ACC112 (cell line): ENCODE measurements at regions not wholly inside any gene's neighbourhood (a gene's known extent, or its start where the extent isn't known, plus 50 kb on each side); places are given as distances from the start of the nearest gene placed in this dataset.
"Not testable (repeated sequence)": the region's sequence is repeated elsewhere in the genome, so short reads cannot be mapped to it uniquely, and the experiment has no call there.

Experiments
- H2AFZ ChIP-seq: fragments of 200-600 bp; sonication (generic); one replicate; pipeline ENCODE4 v1.6.0; 2017; ENCODE audit warnings: antibody characterized with exemption, low read length; ENCODE audit not compliant: unreplicated experiment
- H3K27ac ChIP-seq: fragments of 200-600 bp; sonication (generic); 2 replicates; pipeline ENCODE4 v1.5.1; 2014; ENCODE audit warnings: low read depth, mild to moderate bottlenecking, antibody characterized with exemption, low read length, moderate library complexity
- H3K27me3 ChIP-seq: fragments of 200-600 bp; sonication (generic); 2 replicates; pipeline ENCODE4 v1.6.1; 2014; ENCODE audit warnings: mild to moderate bottlenecking, antibody characterized with exemption, low read length, moderate library complexity, mixed read lengths; ENCODE audit not compliant: insufficient read depth
- H3K36me3 ChIP-seq: fragments of 200-600 bp; sonication (generic); 2 replicates; pipeline ENCODE4 v1.6.1; 2016; ENCODE audit warnings: mild to moderate bottlenecking, antibody characterized with exemption, low read length, moderate library complexity, mixed read lengths; ENCODE audit not compliant: insufficient read depth
- H3K4me1 ChIP-seq: fragments of 200-600 bp; sonication (generic); one replicate; pipeline ENCODE4 v1.6.1; 2016; ENCODE audit warnings: low read length, mixed read lengths; ENCODE audit not compliant: insufficient read depth, unreplicated experiment, control insufficient read depth
- H3K4me3 ChIP-seq: fragments of 200-600 bp; sonication (generic); 2 replicates; pipeline ENCODE4 v1.5.1; 2014; ENCODE audit warnings: mild to moderate bottlenecking, low read depth, low read length
- H3K79me2 ChIP-seq: fragments of 200-600 bp; sonication (generic); one replicate; pipeline ENCODE4 v1.6.0; 2016; ENCODE audit warnings: low read length; ENCODE audit not compliant: control insufficient read depth, unreplicated experiment, insufficient read depth

DNA sequence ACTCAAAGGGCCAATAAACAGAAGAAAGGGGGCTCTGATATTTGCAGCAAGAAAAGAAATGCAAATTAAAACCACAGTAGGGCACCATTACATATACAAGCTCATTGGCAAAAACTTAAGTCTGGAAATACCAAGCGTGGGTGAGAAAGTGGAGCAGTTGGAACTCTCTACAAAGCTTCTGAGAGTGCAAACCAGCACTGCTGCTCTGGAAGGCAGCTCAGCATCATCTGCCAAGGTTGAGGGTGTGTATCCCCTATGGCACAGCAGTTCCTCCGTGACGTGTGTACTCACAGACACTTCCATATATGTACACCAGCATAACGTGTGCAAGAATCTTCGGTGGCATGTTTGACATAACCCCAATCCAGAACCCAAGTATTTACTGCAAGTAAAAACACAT is 271.0 kb upstream of the ATP10A start:
- H2AFZ ChIP-seq = no peak overlapping the region
- H3K4me1 ChIP-seq = no peaks in the 10 kb centered on the region
- H3K27ac ChIP-seq = no peak overlapping the region
- no peaks in the 10 kb centered on the region for H3K27me3 ChIP-seq
- no peaks in the 10 kb centered on the region for H3K79me2 ChIP-seq
- no peaks in the 10 kb centered on the region for H3K36me3 ChIP-seq
- no peak overlapping the region for H3K4me3 ChIP-seq

DNA sequence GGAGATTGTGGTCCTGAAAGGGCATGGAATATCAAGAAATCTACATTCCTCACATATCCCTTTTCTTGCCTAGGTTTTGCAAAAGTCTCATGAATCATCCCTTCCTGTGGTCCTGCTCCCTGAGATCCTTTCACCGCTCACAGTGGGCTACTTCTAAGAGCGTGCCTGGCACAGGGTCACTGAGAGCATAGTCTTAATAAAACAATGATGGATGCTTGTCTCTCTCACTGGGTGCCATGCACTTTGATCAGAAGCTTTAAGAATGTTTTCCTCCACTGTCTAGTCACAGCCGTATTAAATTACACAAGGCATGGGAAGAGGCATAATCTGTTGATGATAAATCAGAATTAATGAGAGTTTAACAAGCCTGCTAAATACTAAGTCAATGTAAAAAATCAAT is 269.7 kb upstream of the ATP10A start:
- no peak overlapping the region for H3K27ac ChIP-seq
- H3K4me3 ChIP-seq = no peak overlapping the region
- H3K36me3 ChIP-seq = no peaks in the 10 kb centered on the region
- H3K27me3 ChIP-seq = no peaks in the 10 kb centered on the region
- no peaks in the 10 kb centered on the region for H3K4me1 ChIP-seq
- H3K79me2 ChIP-seq = no peaks in the 10 kb centered on the region
- H2AFZ ChIP-seq = no peak overlapping the region

DNA sequence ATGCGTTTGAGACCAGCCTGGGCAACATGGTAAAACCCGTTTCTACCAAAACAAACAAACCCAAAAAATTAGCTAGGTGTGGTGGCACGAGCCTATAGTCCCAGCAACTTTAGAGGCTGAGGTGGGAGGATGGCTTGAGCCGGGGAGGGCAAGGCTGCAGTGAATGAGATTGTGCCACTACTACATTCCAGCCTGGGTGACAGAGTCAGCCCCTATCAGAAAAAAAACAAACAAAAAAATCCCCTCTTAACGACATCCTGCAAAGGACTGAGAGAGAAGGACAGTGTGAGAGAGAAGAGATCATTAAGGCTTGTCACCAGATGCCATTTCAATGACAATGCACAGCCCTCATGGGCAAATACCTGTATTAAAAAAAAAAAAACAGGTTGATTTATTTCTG is 266.7 kb upstream of the ATP10A start:
- Histone ChIP-seq H3K27ac (no peak overlapping the region), H3K4me3 (no peak overlapping the region), H3K4me1 (no peaks in the 10 kb centered on the region), H3K27me3 (no peaks in the 10 kb centered on the region), H3K36me3 (no peaks in the 10 kb centered on the region), H2AFZ (no peak overlapping the region), H3K79me2 (no peaks in the 10 kb centered on the region)

DNA sequence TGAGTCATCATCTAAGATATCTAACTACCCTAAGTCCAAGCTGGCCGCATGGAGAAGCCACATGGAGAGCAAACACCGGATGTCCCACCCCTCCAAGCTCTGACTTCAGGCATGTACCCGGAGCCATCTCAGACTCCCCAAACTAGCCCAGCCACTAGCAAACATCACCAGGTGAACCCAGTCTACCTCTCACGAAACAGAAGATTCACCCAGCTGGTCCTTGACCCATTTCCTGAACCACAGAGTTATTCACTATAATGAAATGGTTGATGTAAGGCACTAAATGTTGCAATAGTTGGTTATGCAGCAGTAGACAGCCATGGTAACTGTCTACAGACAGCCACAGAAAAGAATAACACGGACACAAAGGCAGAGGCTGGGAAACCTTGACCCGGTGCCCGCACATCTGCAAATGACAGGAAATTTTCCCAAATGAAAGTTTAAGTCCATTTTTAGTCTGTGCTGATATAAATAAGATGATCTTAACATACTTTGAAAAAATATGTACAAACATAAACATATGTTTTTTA is 265.5 kb upstream of the ATP10A start:
- Histone ChIP-seq H3K79me2 (no peaks in the 10 kb centered on the region), H3K4me3 (no peak overlapping the region), H3K27me3 (no peaks in the 10 kb centered on the region), H3K27ac (no peak overlapping the region), H2AFZ (no peak overlapping the region), H3K36me3 (no peaks in the 10 kb centered on the region), H3K4me1 (no peaks in the 10 kb centered on the region)

DNA sequence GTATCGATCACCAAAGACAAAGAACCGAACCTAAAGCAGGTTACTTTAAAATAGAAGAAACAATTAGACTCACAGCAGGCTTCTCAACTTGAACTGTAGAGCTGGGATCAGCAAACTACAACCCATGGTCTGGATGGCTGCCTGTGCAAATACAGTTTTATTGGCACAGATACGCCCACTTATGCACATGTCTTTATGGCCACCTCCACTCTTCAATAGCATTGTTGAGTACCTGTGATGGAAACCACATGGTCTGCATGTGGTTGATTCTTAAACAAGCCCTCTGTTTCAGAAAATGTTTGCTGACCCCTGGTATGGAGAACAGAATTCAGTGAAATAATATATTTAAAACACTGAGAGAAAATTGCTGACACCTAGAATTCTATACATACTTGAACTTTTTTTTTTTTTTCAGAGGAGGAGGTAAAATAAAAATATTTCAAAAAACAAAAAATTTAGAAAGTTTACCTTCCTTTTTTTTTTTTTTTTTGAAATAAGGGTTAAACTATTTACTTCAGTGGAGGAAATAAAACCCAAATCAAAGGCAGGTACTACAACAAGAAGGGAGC is 263.8 kb upstream of the ATP10A start:
- H2AFZ ChIP-seq = no peak overlapping the region
- H3K27ac ChIP-seq = no peak overlapping the region
- H3K4me3 ChIP-seq = no peak overlapping the region
- no peaks in the 10 kb centered on the region for H3K79me2 ChIP-seq
- no peaks in the 10 kb centered on the region for H3K4me1 ChIP-seq
- no peaks in the 10 kb centered on the region for H3K27me3 ChIP-seq
- H3K36me3 ChIP-seq = no peaks in the 10 kb centered on the region

DNA sequence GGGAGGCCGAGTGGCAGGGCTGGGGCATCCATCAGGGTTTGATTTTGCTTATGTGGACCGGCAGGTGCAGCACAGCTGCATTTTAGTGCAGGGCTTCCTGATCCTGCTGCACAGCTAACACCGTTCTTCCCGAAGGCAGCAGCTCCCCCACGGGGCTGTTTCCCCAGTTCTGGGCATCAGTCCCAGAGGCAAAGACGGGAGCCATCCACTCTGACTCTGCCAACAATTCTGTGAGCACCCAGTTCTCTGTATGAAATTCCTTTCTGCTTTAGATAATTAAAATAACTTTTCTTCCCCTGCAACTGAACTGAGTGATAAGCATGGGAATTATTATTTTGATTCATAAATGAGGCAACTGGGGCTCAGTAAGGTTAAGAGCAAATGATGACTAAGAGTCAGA is 262.9 kb upstream of the ATP10A start:
- Histone ChIP-seq H2AFZ (no peak overlapping the region), H3K4me1 (no peaks in the 10 kb centered on the region), H3K27me3 (no peaks in the 10 kb centered on the region)

DNA sequence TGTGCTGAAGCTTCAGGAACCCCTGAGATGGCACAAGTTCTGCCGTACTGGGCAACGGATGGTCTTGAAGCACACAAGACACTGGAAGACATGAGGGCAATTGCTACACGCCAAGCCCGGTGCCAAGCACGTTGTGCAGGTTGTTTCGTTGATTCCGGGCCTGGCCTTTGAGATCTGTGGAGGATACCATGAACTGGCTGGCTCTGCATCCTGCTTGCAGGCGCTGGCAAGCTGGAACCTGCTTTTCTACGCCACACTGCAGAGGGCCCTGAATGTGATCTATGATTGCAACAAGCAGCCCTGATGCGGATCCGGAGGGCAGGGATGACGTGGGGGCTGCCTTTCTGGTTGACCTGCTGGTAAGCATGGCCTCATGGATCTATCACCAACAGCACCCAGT is 262.5 kb upstream of the ATP10A start:
- no peaks in the 10 kb centered on the region for H3K36me3 ChIP-seq
- H3K79me2 ChIP-seq = no peaks in the 10 kb centered on the region
- no peak overlapping the region for H3K27ac ChIP-seq
- H3K4me3 ChIP-seq = no peak overlapping the region
- no peaks in the 10 kb centered on the region for H3K4me1 ChIP-seq
- H2AFZ ChIP-seq = no peak overlapping the region
- H3K27me3 ChIP-seq = no peaks in the 10 kb centered on the region

More for the DNA sequence above, 262.9 kb upstream of the ATP10A start:
- no peaks in the 10 kb centered on the region for H3K79me2 ChIP-seq
- no peaks in the 10 kb centered on the region for H3K36me3 ChIP-seq
- no peak overlapping the region for H3K27ac ChIP-seq
- no peak overlapping the region for H3K4me3 ChIP-seq

DNA sequence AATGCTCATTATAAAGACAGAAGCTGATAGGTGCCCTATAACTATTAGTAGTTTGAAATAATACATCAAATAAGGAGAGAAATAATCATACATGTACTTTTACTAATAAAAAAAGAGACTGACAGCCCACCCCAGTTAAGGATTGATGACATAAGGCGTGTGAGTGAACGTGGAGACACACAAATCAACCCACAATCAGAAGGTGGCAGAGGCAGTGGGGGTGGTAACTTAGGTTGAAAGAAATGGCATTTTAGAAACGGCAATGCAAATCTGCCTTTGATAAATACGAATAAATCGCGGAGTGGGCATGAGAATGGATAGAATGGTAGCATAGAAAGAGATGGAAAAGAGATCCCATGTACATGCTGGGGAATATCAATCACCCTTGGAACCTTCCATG is 256.2 kb upstream of the ATP10A start:
- Histone ChIP-seq H3K79me2 (no peaks in the 10 kb centered on the region), H3K36me3 (no peaks in the 10 kb centered on the region)

DNA sequence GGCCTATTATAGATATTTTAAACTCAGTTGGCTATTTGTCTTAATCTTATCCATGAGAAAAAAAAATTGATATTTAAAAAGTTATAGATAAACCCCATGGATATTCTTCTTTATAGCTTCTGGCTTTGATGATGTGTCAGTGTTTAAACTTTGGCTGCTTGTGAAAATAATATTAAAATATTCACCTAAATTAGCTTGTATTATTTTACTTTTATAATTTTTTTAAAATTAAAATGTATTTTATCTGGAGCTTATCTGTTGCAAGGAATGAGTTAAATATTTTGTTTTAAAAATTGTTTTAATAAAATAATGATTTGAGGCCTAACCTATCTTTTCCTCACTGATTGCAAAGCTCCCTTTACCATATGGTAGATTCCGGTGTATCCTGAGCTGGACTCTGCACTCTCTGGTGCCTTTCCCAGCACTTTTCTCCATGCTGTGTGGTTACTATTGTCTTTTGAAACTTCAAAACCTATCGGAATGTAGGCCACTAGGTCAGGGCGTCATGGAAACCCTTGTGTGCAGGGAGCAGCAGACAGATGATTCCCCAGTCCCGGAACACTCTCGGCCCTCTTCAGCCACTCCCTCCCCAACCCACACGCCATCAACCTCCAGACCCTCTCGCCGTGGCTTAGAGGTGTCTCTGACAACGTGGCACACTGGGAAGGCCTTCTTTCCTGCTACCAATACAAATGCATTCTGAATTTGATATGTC is 252.3 kb upstream of the ATP10A start:
- H2AFZ ChIP-seq = no peak overlapping the region

More for the DNA sequence above, 256.2 kb upstream of the ATP10A start:
- H2AFZ ChIP-seq = no peak overlapping the region
- H3K4me1 ChIP-seq = no peaks in the 10 kb centered on the region
- H3K27ac ChIP-seq = no peak overlapping the region
- H3K4me3 ChIP-seq = no peak overlapping the region
- H3K27me3 ChIP-seq = no peaks in the 10 kb centered on the region

DNA sequence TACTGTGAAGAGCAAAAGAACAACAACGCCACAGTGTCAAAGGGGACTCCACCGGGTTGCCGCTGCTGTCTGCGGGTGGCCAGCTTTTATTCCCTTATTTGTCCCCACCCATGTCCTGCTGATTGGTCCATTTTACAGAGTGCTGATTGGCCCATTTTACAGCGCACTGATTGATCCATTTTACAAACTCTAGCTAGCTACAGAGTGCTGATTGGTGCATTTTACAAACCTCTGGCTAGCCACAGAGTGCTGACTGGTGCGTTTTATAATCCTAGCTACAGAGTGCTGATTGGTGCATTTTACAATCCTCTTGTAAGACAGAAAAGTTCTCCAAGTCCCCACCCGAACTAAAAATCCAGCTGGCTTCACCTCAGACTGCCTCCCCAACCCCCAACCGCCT is 251.0 kb upstream of the ATP10A start:
- not testable (repeated sequence) for H3K79me2 ChIP-seq, H3K27me3 ChIP-seq, H3K4me1 ChIP-seq, H3K36me3 ChIP-seq, H3K4me3 ChIP-seq, H3K27ac ChIP-seq, H2AFZ ChIP-seq

More for the DNA sequence above, 252.3 kb upstream of the ATP10A start:
- Histone ChIP-seq H3K4me3 (no peak overlapping the region), H3K36me3 (no peaks in the 10 kb centered on the region), H3K79me2 (no peaks in the 10 kb centered on the region), H3K4me1 (no peaks in the 10 kb centered on the region), H3K27me3 (no peaks in the 10 kb centered on the region), H3K27ac (no peak overlapping the region)

DNA sequence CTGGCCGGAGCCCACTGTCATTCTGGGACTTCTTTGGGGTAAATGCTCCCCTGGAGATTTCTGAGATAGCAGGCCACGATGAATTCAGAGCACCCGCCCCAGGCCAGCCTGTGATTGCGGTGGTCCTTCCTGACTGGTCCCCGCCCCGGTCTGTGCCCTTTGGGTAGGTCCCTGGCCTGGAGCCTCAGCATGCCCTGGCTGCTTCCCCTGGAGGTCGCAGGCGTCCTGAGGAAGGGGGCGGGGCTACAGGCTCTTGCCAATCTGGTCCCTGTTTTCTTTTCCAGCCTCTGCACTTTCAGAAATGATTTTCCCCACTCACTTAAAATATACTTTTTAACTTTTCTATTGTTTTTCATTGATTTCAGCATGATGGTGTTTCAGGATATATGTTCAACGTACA is 250.2 kb upstream of the ATP10A start:
- Histone ChIP-seq H3K36me3 (no peaks in the 10 kb centered on the region), H3K27me3 (no peaks in the 10 kb centered on the region), H2AFZ (no peak overlapping the region), H3K79me2 (no peaks in the 10 kb centered on the region), H3K27ac (no peak overlapping the region), H3K4me1 (no peaks in the 10 kb centered on the region), H3K4me3 (no peak overlapping the region)
